Duodenal mucosa (tissue), 2 donors: ENCODE measurements at regions not wholly inside any gene's neighbourhood (a gene's known extent, or its start where the extent isn't known, plus 50 kb on each side); places are given as distances from the start of the nearest gene placed in this dataset.
"Not testable (repeated sequence)": the region's sequence is repeated elsewhere in the genome, so short reads cannot be mapped to it uniquely, and the experiment has no call there.

Experiments used
- H3K27ac ChIP-seq: one replicate; pipeline ENCODE4 v1.7.0; 2013; ENCODE audit warnings: low read depth, low read length
- H3K27me3 ChIP-seq, 2 donors: one replicate each; pipeline ENCODE4 v1.7.0; 2013; ENCODE audit warnings: low read length in 2 of 2, control low read depth in 1 of 2; ENCODE audit not compliant: insufficient read depth in 2 of 2, control insufficient read depth in 1 of 2
- H3K36me3 ChIP-seq, 2 donors: one replicate each; pipeline ENCODE4 v1.7.0; 2013; ENCODE audit warnings: low read length in 2 of 2, control low read depth in 1 of 2; ENCODE audit not compliant: insufficient read depth in 2 of 2, control insufficient read depth in 1 of 2
- H3K4me1 ChIP-seq, 2 donors: one replicate each; pipeline ENCODE4 v1.7.0; 2013; ENCODE audit warnings: low read length in 2 of 2, control low read depth in 1 of 2; ENCODE audit not compliant: insufficient read depth in 2 of 2, control insufficient read depth in 1 of 2
- H3K4me3 ChIP-seq, 2 donors: one replicate each; pipeline ENCODE4 v1.7.0; 2013; ENCODE audit warnings: low read length in 2 of 2, low read depth in 1 of 2
- H3K9ac ChIP-seq, 2 donors: one replicate each; pipeline ENCODE4 v1.7.0; 2013; ENCODE audit warnings: low read length in 2 of 2, low read depth in 1 of 2
- H3K9me3 ChIP-seq, 2 donors: one replicate each; pipeline ENCODE4 v1.7.0; 2013; ENCODE audit warnings: low read length in 2 of 2, control low read depth in 1 of 2; ENCODE audit not compliant: control insufficient read depth in 1 of 2

DNA sequence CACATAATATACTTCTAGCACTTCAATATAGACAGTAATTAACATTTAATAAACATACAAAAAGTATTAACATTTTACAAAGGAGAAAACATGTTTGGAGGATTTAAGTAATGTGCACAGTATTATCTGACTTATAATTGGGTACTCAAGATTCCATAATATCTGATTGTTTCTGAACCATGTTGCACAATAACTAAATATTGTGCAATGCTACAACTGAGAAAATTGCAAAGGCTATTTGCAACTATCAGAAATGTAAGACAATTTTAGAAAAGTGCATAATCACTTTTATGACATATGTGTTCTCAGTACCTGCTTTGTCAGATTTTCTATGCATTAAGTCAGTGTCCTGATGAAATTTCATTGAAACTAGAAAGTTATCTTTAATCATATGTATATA is 934.6 kb downstream of the SOCS6 start:
- no peaks in the 10 kb centered on the region for H3K36me3 ChIP-seq
- no peaks in the 10 kb centered on the region for H3K27me3 ChIP-seq
- no peaks in the 10 kb centered on the region for H3K4me1 ChIP-seq
- no peak overlapping the region for H3K27ac ChIP-seq
- H3K9ac ChIP-seq = no peak overlapping the region
- H3K4me3 ChIP-seq = no peak overlapping the region
- peaks cover 3% of the 10 kb centered on the region in 2 donors for H3K9me3 ChIP-seq

DNA sequence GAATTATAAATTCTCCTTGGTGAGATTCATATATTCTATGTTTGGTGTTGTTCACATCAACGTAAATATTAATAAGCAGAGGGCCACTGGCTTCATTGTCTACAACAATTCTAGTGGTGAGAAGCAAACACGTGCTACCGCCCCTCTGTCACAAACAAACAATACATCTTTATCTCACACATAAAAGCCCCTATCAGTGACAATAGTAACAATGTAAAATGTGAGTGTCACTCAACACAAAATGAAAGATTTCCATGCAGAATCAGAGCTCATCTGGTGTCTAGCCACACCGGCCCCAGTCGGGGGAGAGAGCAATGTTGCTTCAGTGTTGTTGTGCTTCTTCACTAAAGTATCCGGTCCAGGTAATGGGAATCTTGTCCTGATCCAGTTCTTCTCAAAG is 932.6 kb downstream of the SOCS6 start:
- no peak overlapping the region for H3K27ac ChIP-seq
- H3K9ac ChIP-seq = no peak overlapping the region
- H3K4me3 ChIP-seq = no peak overlapping the region
- H3K9me3 ChIP-seq = peaks cover 3% of the 10 kb centered on the region in 2 donors
- no peaks in the 10 kb centered on the region for H3K4me1 ChIP-seq
- H3K27me3 ChIP-seq = no peaks in the 10 kb centered on the region
- H3K36me3 ChIP-seq = no peaks in the 10 kb centered on the region

DNA sequence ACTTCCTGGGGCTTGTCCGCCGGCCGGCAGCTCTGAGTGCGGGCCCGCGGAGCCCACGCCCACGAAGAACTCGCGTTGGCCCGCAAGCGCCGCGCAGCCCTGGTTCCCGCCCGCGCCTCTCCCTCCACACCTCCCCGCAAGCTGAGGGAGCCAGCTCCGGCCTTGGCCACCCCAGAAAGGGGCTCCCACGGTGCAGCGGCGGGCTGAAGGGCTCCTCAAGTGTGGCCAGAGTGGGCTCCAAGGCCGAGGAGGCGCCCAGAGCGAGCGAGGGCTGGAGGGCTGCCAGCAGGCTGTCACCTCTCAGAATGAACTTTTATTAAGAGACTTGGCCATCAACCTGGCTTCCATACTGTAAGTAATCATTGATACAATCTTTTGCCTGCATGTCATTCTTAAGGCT is 923.9 kb downstream of the SOCS6 start:
- H3K36me3 ChIP-seq, H3K27ac ChIP-seq, H3K9ac ChIP-seq, H3K4me1 ChIP-seq, H3K27me3 ChIP-seq, H3K4me3 ChIP-seq: not testable (repeated sequence)
- peaks cover 0 to 20% of the 10 kb centered on the region in 2 donors for H3K9me3 ChIP-seq

DNA sequence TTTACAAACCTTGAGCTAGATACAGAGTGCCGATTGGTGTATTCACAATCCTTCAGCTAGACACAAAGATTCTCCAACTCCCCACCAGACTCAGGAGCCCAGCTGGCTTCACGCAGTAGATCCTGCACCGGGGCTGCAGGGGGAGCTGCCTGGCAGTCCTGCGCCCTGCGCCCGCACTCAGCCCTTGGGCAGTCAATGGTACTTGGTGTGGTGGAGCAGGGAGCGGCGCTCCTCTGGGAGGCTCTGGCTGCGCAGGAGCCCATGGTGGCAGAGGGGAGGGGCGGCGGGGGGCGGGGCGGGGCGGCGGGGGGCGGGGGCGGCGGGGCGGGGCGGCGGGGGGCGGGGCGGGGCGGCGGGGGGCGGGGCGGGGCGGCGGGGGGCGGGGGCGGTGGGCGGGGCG is 923.4 kb downstream of the SOCS6 start:
- Histone ChIP-seq H3K4me3 (no peak overlapping the region), H3K9ac (no peak overlapping the region), H3K27ac (no peak overlapping the region), H3K36me3 (no peaks in the 10 kb centered on the region), H3K4me1 (no peaks in the 10 kb centered on the region), H3K9me3 (peaks cover 0 to 20% of the 10 kb centered on the region in 2 donors), H3K27me3 (no peaks in the 10 kb centered on the region)

DNA sequence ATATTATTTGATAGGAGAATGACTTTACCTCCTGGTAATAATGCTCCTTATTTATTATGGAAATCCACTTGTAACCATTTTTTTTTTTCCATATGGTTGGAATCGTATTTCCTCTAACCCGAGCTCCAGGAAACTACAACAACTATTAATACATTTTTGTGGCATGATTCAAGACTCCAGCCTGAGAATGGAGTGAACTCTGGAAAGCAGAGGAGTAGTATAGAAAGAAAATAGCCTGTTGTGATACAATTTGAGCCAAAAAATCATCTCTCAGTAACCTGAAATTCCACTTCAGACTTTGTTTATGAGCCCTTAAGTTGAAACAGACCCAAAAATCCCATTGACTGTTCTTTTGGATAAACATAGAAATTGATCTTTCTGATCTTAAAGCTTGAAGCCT is 921.1 kb downstream of the SOCS6 start:
- H3K9ac ChIP-seq = no peak overlapping the region

DNA sequence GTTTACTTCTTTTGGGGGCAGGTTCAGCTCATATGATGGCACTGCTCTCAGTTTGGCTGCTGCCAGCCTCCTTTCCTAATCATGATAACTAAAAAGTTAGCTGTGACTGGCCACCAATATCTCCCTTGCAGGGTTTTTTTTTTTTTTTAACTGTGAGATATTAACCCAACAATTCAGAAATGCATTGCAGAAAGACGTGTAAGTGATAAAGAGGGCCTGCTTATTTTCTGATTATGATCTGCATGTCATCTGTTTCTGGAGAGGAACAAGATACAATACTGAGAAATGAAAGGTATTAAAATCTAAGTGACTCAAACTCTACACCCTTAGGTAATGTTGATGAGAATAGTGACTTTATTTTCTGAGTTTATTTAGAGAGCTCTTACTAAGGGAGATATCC is 905.6 kb downstream of the SOCS6 start:
- H3K9ac ChIP-seq = no peak overlapping the region
- no peak overlapping the region for H3K27ac ChIP-seq
- H3K27me3 ChIP-seq = no peaks in the 10 kb centered on the region
- no peak overlapping the region for H3K4me3 ChIP-seq
- H3K4me1 ChIP-seq = no peaks in the 10 kb centered on the region
- no peaks in the 10 kb centered on the region for H3K36me3 ChIP-seq
- H3K9me3 ChIP-seq = peaks cover 0 to 9% of the 10 kb centered on the region in 2 donors

More for the DNA sequence above, 921.1 kb downstream of the SOCS6 start:
- Histone ChIP-seq H3K9me3 (peaks cover 0 to 7% of the 10 kb centered on the region in 2 donors), H3K4me1 (no peaks in the 10 kb centered on the region), H3K36me3 (no peaks in the 10 kb centered on the region), H3K4me3 (no peak overlapping the region), H3K27me3 (no peaks in the 10 kb centered on the region), H3K27ac (no peak overlapping the region)

DNA sequence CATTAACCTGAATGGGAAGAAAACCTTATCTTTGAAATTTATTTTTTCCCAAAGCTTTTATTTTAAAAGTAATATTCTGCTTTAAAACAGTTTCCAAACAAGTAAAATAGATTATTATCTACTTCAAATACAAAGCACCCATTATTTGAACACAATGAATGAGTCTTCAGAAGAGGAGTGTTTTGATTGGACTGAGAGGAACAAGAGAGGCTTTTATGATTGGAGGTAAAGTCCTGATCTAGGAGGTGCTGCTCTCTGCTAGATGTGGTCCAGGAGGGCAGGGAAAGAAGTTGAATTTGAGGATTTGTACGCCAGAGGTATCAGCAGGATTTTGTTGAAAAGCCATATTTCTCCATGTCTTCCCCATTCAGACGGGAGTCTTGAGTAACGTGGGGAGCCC is 900.7 kb downstream of the SOCS6 start:
- H3K36me3 ChIP-seq = no peaks in the 10 kb centered on the region
- H3K27ac ChIP-seq = no peak overlapping the region
- peaks cover 0 to 5% of the 10 kb centered on the region in 2 donors for H3K9me3 ChIP-seq
- no peak overlapping the region for H3K9ac ChIP-seq
- no peaks in the 10 kb centered on the region for H3K4me1 ChIP-seq
- H3K27me3 ChIP-seq = no peaks in the 10 kb centered on the region
- H3K4me3 ChIP-seq = no peak overlapping the region

DNA sequence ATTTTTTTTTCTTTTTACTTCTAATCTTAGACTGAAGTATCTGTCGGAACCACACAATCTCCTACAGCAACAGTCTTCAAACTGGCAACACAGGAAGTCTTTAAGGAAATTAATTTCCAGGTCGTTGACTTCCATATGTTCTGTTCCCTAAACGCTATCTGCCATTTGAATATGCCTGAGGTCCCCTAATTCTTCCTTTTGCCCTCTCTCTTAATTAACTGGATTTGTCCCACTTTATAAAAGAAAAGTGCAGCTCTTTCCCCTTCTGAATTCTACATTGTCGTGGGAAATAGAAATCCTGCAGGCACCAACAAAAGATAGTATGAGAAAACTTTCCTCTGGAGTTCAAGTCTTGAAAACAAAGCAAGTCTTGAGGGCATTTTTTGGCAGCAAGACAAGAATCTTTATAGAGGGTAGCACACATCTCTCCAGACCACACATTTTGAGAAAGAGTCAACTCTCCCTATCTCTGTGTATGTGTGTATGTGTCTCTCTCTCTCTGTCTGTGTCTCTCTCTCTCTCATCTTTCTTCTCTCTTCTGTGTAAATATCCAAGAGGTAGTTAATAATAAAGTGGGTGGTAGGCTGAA is 879.8 kb downstream of the SOCS6 start:
- peaks cover 0 to under 1% of the 10 kb centered on the region in 2 donors for H3K9me3 ChIP-seq
- no peak overlapping the region for H3K27ac ChIP-seq
- no peak overlapping the region for H3K9ac ChIP-seq
- H3K4me3 ChIP-seq = no peak overlapping the region
- no peaks in the 10 kb centered on the region for H3K27me3 ChIP-seq
- no peaks in the 10 kb centered on the region for H3K36me3 ChIP-seq
- H3K4me1 ChIP-seq = no peaks in the 10 kb centered on the region

DNA sequence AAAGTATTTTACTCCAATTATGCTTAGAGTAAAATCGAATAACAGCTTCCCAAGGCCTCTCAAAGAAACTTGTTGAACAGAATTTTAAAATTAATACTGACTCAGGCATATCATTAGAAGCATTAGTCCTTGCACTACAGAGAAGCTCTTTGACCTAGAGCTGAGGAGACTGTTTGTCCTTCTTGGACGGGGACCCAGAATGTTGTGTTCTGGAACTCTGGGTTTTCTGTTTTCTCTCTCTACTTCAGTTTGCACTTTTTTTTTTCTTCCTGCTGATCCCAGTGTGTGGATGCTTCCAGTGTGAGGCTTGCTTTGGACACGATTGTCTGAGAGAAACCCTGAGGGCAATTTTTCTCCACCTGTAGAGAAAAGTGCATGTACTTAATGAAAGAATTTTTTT is 847.6 kb downstream of the SOCS6 start:
- H3K36me3 ChIP-seq = no peaks in the 10 kb centered on the region
- H3K4me1 ChIP-seq = no peaks in the 10 kb centered on the region
- H3K9ac ChIP-seq = no peak overlapping the region
- H3K9me3 ChIP-seq = peaks cover 0 to 2% of the 10 kb centered on the region in 2 donors
- H3K27ac ChIP-seq = no peak overlapping the region
- no peak overlapping the region for H3K4me3 ChIP-seq
- H3K27me3 ChIP-seq = no peaks in the 10 kb centered on the region

DNA sequence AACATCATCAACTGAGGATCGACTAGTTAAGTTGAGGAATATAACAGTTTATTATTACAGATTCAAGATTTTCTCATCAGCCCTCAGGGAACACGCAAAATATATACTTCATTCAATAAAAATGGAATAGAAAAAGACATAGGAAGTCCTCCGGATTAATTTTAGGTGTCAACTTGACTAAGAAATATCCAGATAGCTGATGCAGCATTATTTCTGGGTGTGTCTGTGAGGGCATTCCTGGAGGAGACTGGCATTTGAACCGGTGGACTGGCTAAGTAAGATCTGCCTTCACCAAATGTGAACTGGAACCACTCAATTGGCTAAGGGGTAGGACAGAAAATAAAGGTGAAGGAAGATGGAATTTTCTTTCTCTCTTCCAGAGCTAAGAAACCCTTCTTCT is 845.3 kb downstream of the SOCS6 start:
- H3K27me3 ChIP-seq = no peaks in the 10 kb centered on the region
- no peaks in the 10 kb centered on the region for H3K9me3 ChIP-seq
- H3K9ac ChIP-seq = no peak overlapping the region
- H3K36me3 ChIP-seq = no peaks in the 10 kb centered on the region
- no peak overlapping the region for H3K4me3 ChIP-seq
- no peak overlapping the region for H3K27ac ChIP-seq
- H3K4me1 ChIP-seq = no peaks in the 10 kb centered on the region

DNA sequence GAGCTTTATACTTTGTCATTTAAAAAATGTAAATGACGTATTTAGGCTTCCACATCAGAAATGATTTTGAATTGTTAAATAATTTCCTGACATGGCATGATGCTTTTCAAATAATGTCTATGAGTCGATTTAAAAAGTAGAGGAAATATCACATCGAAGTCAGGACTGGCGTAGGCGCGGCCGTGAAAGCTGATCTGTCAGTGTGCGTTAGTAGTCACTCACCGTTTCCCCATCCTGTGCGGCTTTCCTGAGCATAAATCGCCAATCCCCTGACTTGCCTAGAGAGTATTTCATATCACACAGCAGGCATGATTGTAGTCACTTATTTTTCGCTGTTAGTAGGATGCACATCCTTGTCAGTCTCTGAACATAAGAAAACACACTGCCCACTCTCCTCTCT is 843.1 kb downstream of the SOCS6 start:
- H3K9me3 ChIP-seq = no peaks in the 10 kb centered on the region
- no peaks in the 10 kb centered on the region for H3K36me3 ChIP-seq
- H3K27ac ChIP-seq = no peak overlapping the region
- no peaks in the 10 kb centered on the region for H3K4me1 ChIP-seq
- no peak overlapping the region for H3K9ac ChIP-seq
- no peaks in the 10 kb centered on the region for H3K27me3 ChIP-seq
- H3K4me3 ChIP-seq = no peak overlapping the region
